WTC11 (cell line): ENCODE measurements at regions not wholly inside any gene's neighbourhood (a gene's known extent, or its start where the extent isn't known, plus 50 kb on each side); places are given as distances from the start of the nearest gene placed in this dataset.

Experiments used
- CTCF ChIP-seq: fragments of 200-600 bp; IDR thresholded peaks from 2 replicates; pipeline ENCODE4 v1.8.0; 2022; ENCODE audit warnings: antibody characterized with exemption
- ELF4 ChIP-seq: sonication (generic); formaldehyde crosslinking; IDR thresholded peaks from 2 replicates; pipeline ENCODE4 v1.8.1; 2022; ENCODE audit warnings: low read depth, mild to moderate bottlenecking, moderate library complexity, missing genetic modification reagents
- ETV6 ChIP-seq: sonication (generic); formaldehyde crosslinking; IDR thresholded peaks from 2 replicates; pipeline ENCODE4 v1.8.1; 2022; ENCODE audit warnings: mild to moderate bottlenecking, missing genetic modification reagents
- GABPB1 ChIP-seq: sonication (generic); formaldehyde crosslinking; IDR thresholded peaks from 2 replicates; pipeline ENCODE4 v1.8.1; 2023; ENCODE audit warnings: mild to moderate bottlenecking, missing genetic modification reagents
- JUN ChIP-seq: sonication (generic); formaldehyde crosslinking; IDR thresholded peaks from 2 replicates; pipeline ENCODE4 v1.8.0; 2023; ENCODE audit warnings: mild to moderate bottlenecking, missing genetic modification reagents
- NFYB ChIP-seq: sonication (generic); formaldehyde crosslinking; conservative IDR thresholded peaks from 2 replicates; pipeline ENCODE4 v1.8.0; 2022; ENCODE audit warnings: low read depth, missing genetic modification reagents
- USF2 ChIP-seq: sonication (generic); formaldehyde crosslinking; IDR thresholded peaks from 2 replicates; pipeline ENCODE4 v1.8.1; 2023; ENCODE audit warnings: mild to moderate bottlenecking, missing genetic modification reagents, moderate library complexity

GRCh38 chr5:120886351-120886860, 422.3 kb downstream of the PRR16 start:
- TF ChIP-seq GABPB1 (CRISPR knock-in tag) = no peak
- TF ChIP-seq CTCF = no peak
- TF ChIP-seq ELF4 = no peak
- TF ChIP-seq USF2 (CRISPR knock-in tag) = no peak
- no peak for TF ChIP-seq NFYB (CRISPR knock-in tag)
- TF ChIP-seq JUN (CRISPR knock-in tag) = no peak
- TF ChIP-seq ETV6 (CRISPR knock-in tag) = no peak
